HepG2 (cell line): ENCODE measurements at regions not wholly inside any gene's neighbourhood (a gene's known extent, or its start where the extent isn't known, plus 50 kb on each side); places are given as distances from the start of the nearest gene placed in this dataset.

Source experiments
- ATAC-seq: fragments of 200-7000 bp; cut with Tn5 transposase; 3 replicates; pipeline ENCODE4 v1.9.1; 2020; ENCODE audit warnings: mild to moderate bottlenecking, moderate library complexity
- BruUV-seq: library from RNA; stranded (reverse); fragments of 400-500 nt; replicated peaks from 2 replicates; lab custom pipeline; 2021; lab: Mats Ljungman, UMichigan
- CTCF ChIA-PET: fragments of 300-600 bp; formaldehyde crosslinking; extraction: SDS; loops from one replicate; lab custom pipeline; 2021; ENCODE audit warnings: low total read pairs, inconsistent platforms, low intra/inter-chr PET ratio; lab: Yijun Ruan, JAX
- POLR2A ChIA-PET: fragments of 350-600 bp; sonication (Branson Sonifier 250); formaldehyde crosslinking; loops from one replicate; lab custom pipeline; 2020; ENCODE audit warnings: antibody characterized with exemption, inconsistent platforms; lab: Yijun Ruan, JAX
- DNase-seq: peaks from one replicate; pipeline ENCODE4 v3.0.0-alpha.2; 2015; ENCODE audit warnings: low spot score
- FAIRE-seq: peaks from 3 replicates; lab custom pipeline; 2011; peaks lifted over from hg19 to GRCh38; lab: Jason Lieb, UNC
- H2AFZ ChIP-seq: one replicate; pipeline ENCODE4 v1.6.1; 2011; ENCODE audit warnings: low read length, inconsistent platforms
- H3K27ac ChIP-seq: fragments of 300-600 bp; 3 replicates; pipeline ENCODE4 v1.8.0; 2011; ENCODE audit warnings: mixed run types, mild to moderate bottlenecking, mixed read lengths, low read length, inconsistent platforms; ENCODE audit not compliant: insufficient read depth; ENCODE audit errors: extremely low read length
- H3K27me3 ChIP-seq, 2 experiments: fragments of 200-600 bp in 1 of 2; 2 replicates in 1 of 2; 3 replicates in 1 of 2; pipeline versions ENCODE4 v1.6.0 to v1.8.0; 2011; ENCODE audit warnings: low read length in 2 of 2, mild to moderate bottlenecking in 2 of 2, moderate library complexity in 2 of 2, inconsistent platforms in 1 of 2; ENCODE audit not compliant: insufficient read depth in 2 of 2, control insufficient read depth in 1 of 2
- H3K36me3 ChIP-seq, 2 experiments: fragments of 200-600 bp in 1 of 2; replicated peaks in 1 of 2; 2 replicates in 1 of 2; 3 replicates in 1 of 2; pipeline versions ENCODE4 v1.5.1 to v1.8.0; 2011; ENCODE audit warnings: low read length in 2 of 2, inconsistent platforms in 1 of 2; ENCODE audit not compliant: insufficient read depth in 2 of 2, control insufficient read depth in 1 of 2
- H3K4me1 ChIP-seq: 2 replicates; pipeline ENCODE4 v1.5.1; 2012; ENCODE audit warnings: low read length, inconsistent platforms; ENCODE audit not compliant: insufficient read depth
- H3K4me2 ChIP-seq: 2 replicates; pipeline ENCODE4 v1.6.0; 2011; ENCODE audit warnings: low read depth, low read length, inconsistent platforms
- H3K4me3 ChIP-seq, 3 experiments: fragments of 200-600 bp in 1 of 3; sonication (generic), shearing (Covaris generic) in 1 of 3; replicated peaks in 1 of 3; 2 replicates each; pipeline ENCODE4 v1.5.1; 2011 to 2016; ENCODE audit warnings: low read length in 3 of 3, inconsistent platforms in 2 of 3, low read depth in 2 of 3, mild to moderate bottlenecking in 2 of 3, control low read depth in 1 of 3, mixed read lengths in 1 of 3; ENCODE audit not compliant: insufficient read depth in 1 of 3
- H3K79me2 ChIP-seq: one replicate; pipeline ENCODE4 v1.6.1; 2011; ENCODE audit warnings: low read length, inconsistent platforms; ENCODE audit not compliant: insufficient read depth
- H3K9ac ChIP-seq: 2 replicates; pipeline ENCODE4 v1.6.0; 2011; ENCODE audit warnings: mild to moderate bottlenecking, low read depth, low read length, inconsistent platforms; ENCODE audit not compliant: insufficient read depth
- H3K9me3 ChIP-seq: 2 replicates; pipeline ENCODE4 v1.5.1; 2012; ENCODE audit warnings: mild to moderate bottlenecking, low read length
- H4K20me1 ChIP-seq: 2 replicates; pipeline ENCODE4 v1.6.0; 2011; ENCODE audit warnings: inconsistent platforms, mild to moderate bottlenecking, low read length, moderate library complexity; ENCODE audit not compliant: insufficient read depth
- ISL2 ChIP-seq: sonication (generic); formaldehyde crosslinking; IDR thresholded peaks from 2 replicates; pipeline ENCODE4 v1.5.0; 2020; ENCODE audit warnings: missing genetic modification reagents
- MYNN ChIP-seq: sonication (generic); formaldehyde crosslinking; IDR thresholded peaks from 2 replicates; pipeline ENCODE4 v1.4.0; 2020; ENCODE audit warnings: mild to moderate bottlenecking, low read depth, missing genetic modification reagents
- SIN3B ChIP-seq: fragments of 150-350 bp; IDR thresholded peaks from 2 replicates; pipeline ENCODE4 v1.6.1; 2014; ENCODE audit warnings: low read length
- ZIK1 ChIP-seq: sonication (generic); formaldehyde crosslinking; IDR thresholded peaks from 2 replicates; pipeline ENCODE4 v1.5.0; 2020; ENCODE audit warnings: mild to moderate bottlenecking, low read depth, missing genetic modification reagents, borderline replicate concordance
- ZNF121 ChIP-seq: sonication (generic); formaldehyde crosslinking; IDR thresholded peaks from 2 replicates; pipeline ENCODE4 v1.5.0; 2020; ENCODE audit warnings: mild to moderate bottlenecking, missing genetic modification reagents
- ZNF383 ChIP-seq: sonication (generic); formaldehyde crosslinking; IDR thresholded peaks from 2 replicates; pipeline ENCODE4 v1.4.0; 2020; ENCODE audit warnings: missing genetic modification reagents, mild to moderate bottlenecking, borderline replicate concordance
- ZNF44 ChIP-seq: sonication (generic); formaldehyde crosslinking; IDR thresholded peaks from 2 replicates; pipeline ENCODE4 v1.5.1; 2020; ENCODE audit warnings: mild to moderate bottlenecking, missing genetic modification reagents
- ZNF564 ChIP-seq: sonication (generic); formaldehyde crosslinking; IDR thresholded peaks from 2 replicates; pipeline ENCODE4 v1.8.1; 2023; ENCODE audit warnings: mild to moderate bottlenecking, missing genetic modification reagents
- ZNF704 ChIP-seq: sonication (generic); formaldehyde crosslinking; IDR thresholded peaks from 2 replicates; pipeline ENCODE4 v1.8.1; 2023; ENCODE audit warnings: mild to moderate bottlenecking, inconsistent platforms, moderate library complexity, missing genetic modification reagents, borderline replicate concordance
- ZNF770 ChIP-seq: sonication (generic); formaldehyde crosslinking; IDR thresholded peaks from 2 replicates; pipeline ENCODE4 v1.5.0; 2020; ENCODE audit warnings: mild to moderate bottlenecking, missing genetic modification reagents
- WGBS: methylation state at CpG from one replicate; pipeline ENCODE4 v1.1.6; 2017; ENCODE audit warnings: low lambda C conversion rate; 5-methylcytosine and 5-hydroxymethylcytosine counted together
- in situ Hi-C: cut with HindIII; loops from 2 replicates; pipeline ENCODE4 v1.10.0; 2017; ENCODE audit warnings: low pct_unique_long_range_greater_than_20kb; ENCODE audit not compliant: extremely low pct_ligation_motif_present
- intact Hi-C: fragments of 100-400 bp; cut with micrococcal nuclease; formaldehyde crosslinking; loops from one replicate; pipeline ENCODE4 v1.10.0; 2022; ENCODE audit not compliant: unreplicated experiment
- TF ChIP-seq, protein P1 (sequence below): sonication (generic); formaldehyde crosslinking; IDR thresholded peaks from 2 replicates; pipeline ENCODE4 v1.5.1; 2020; ENCODE audit warnings: missing genetic modification reagents, mild to moderate bottlenecking, borderline replicate concordance
- TF ChIP-seq, protein P2 (sequence below), 2 experiments: IDR thresholded peaks; 2 replicates each; pipeline ENCODE4 v1.6.1; 2011 to 2012; ENCODE audit warnings: low read length in 2 of 2, borderline replicate concordance in 1 of 2, low read depth in 1 of 2, mild to moderate bottlenecking in 1 of 2, moderate library complexity in 1 of 2

GRCh38 chr3:34056181-34056910, 257.9 kb downstream of the PDCD6IP start:
- intact Hi-C loops: no loop called here
- H2AFZ ChIP-seq: no peak overlapping the region
- no peak overlapping the region for H3K9ac ChIP-seq
- BruUV-seq: no TSS peak
- CTCF ChIA-PET: no interaction called here
- ATAC-seq: no peak
- POLR2A ChIA-PET: no interaction called here
- H3K4me1 ChIP-seq: no peaks in the 10 kb centered on the region
- H3K79me2 ChIP-seq: no peaks in the 10 kb centered on the region
- FAIRE-seq: no peak
- in situ Hi-C loops: no loop called here
- H3K27me3 ChIP-seq: peaks cover 0 to 1% of the 10 kb centered on the region in 2 experiments; a peak in 1 of 5 replicates
- DNase-seq: no peak
- H3K4me3 ChIP-seq: no peak overlapping the region
- H3K4me2 ChIP-seq: no peak overlapping the region; the same call in 1 of the 2 replicates
- H4K20me1 ChIP-seq: no peaks in the 10 kb centered on the region
- no peaks in the 10 kb centered on the region for H3K36me3 ChIP-seq
- H3K9me3 ChIP-seq: no peaks in the 10 kb centered on the region
- 16% methylated on average over 3 of the region's 3 CpGs for WGBS
- H3K27ac ChIP-seq: no peak overlapping the region
- TF ChIP-seq, protein P1, sequence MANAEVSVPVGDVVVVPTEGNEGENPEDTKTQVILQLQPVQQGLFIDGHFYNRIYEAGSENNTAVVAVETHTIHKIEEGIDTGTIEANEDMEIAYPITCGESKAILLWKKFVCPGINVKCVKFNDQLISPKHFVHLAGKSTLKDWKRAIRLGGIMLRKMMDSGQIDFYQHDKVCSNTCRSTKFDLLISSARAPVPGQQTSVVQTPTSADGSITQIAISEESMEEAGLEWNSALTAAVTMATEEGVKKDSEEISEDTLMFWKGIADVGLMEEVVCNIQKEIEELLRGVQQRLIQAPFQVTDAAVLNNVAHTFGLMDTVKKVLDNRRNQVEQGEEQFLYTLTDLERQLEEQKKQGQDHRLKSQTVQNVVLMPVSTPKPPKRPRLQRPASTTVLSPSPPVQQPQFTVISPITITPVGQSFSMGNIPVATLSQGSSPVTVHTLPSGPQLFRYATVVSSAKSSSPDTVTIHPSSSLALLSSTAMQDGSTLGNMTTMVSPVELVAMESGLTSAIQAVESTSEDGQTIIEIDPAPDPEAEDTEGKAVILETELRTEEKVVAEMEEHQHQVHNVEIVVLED (CRISPR knock-in tag): no peak
- TF ChIP-seq ZNF564 (CRISPR knock-in tag): no peak
- TF ChIP-seq, protein P2, sequence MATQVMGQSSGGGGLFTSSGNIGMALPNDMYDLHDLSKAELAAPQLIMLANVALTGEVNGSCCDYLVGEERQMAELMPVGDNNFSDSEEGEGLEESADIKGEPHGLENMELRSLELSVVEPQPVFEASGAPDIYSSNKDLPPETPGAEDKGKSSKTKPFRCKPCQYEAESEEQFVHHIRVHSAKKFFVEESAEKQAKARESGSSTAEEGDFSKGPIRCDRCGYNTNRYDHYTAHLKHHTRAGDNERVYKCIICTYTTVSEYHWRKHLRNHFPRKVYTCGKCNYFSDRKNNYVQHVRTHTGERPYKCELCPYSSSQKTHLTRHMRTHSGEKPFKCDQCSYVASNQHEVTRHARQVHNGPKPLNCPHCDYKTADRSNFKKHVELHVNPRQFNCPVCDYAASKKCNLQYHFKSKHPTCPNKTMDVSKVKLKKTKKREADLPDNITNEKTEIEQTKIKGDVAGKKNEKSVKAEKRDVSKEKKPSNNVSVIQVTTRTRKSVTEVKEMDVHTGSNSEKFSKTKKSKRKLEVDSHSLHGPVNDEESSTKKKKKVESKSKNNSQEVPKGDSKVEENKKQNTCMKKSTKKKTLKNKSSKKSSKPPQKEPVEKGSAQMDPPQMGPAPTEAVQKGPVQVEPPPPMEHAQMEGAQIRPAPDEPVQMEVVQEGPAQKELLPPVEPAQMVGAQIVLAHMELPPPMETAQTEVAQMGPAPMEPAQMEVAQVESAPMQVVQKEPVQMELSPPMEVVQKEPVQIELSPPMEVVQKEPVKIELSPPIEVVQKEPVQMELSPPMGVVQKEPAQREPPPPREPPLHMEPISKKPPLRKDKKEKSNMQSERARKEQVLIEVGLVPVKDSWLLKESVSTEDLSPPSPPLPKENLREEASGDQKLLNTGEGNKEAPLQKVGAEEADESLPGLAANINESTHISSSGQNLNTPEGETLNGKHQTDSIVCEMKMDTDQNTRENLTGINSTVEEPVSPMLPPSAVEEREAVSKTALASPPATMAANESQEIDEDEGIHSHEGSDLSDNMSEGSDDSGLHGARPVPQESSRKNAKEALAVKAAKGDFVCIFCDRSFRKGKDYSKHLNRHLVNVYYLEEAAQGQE (IDR thresholded peaks at IDR 0.05; ENCODE audit: borderline replicate concordance in 1 of 2, low read depth in 1 of 2, low read length in 2 of 2): no peak
- no peak for TF ChIP-seq ZNF704 (CRISPR knock-in tag)
- no peak for TF ChIP-seq SIN3B
- 0 out of 2 replicates have a peak, but pooled peaks have one; percentile 17 for TF ChIP-seq ZNF770
- peak; percentile 33; the same call in 1 of the 2 replicates for TF ChIP-seq ZNF121 (CRISPR knock-in tag)
- no peak for TF ChIP-seq ISL2 (CRISPR knock-in tag)
- no peak for TF ChIP-seq ZNF383 (CRISPR knock-in tag)
- no peak for TF ChIP-seq ZNF44 (CRISPR knock-in tag)
- TF ChIP-seq ZIK1 (CRISPR knock-in tag): no peak
- no peak for TF ChIP-seq MYNN (CRISPR knock-in tag)
